ENCODE measurements at regions not wholly inside any gene's neighbourhood (a gene's known extent, or its start where the extent isn't known, plus 50 kb on each side); places are given as distances from the start of the nearest gene placed in this dataset.
A peak's percentile ranks its signal among the peaks of the same experiment; 100 is the strongest.

GRCh38 chr6:151179321-151179720, 60.4 kb upstream of the AKAP12 start:
- H4K20me1 ChIP-seq (ENCODE audit: insufficient read depth, low read length) = no peaks in the 10 kb centered on the region
- no peak overlapping the region for H3K4me3 ChIP-seq (replicated peaks in 1 of 3; ENCODE audit: insufficient read depth in 1 of 3, low read depth in 2 of 3, low read length in 3 of 3)
- H2AFZ ChIP-seq (ENCODE audit: low read length) = no peak overlapping the region
- ATAC-seq (no peak), FAIRE-seq (no peak), DNase-seq (ENCODE audit: low spot score) (no peak)
- no peak for TF ChIP-seq SMYD3 (CRISPR knock-in tag; IDR thresholded peaks at IDR 0.05)
- peak; percentile 42; the same call in 1 of the 2 replicates for TF ChIP-seq ATF7 (IDR thresholded peaks at IDR 0.05)
- no peak for TF ChIP-seq ATF7 (CRISPR knock-in tag; IDR thresholded peaks at IDR 0.05)
- H3K4me1 ChIP-seq (ENCODE audit: insufficient read depth, low read length) = peaks cover 13% of the 10 kb centered on the region; the same call in 1 of the 2 replicates
- intact Hi-C loops (cut with micrococcal nuclease; ENCODE audit: unreplicated experiment) (no loop called here), in situ Hi-C loops (cut with HindIII; ENCODE audit: extremely low pct_ligation_motif_present, low pct_unique_long_range_greater_than_20kb) (no loop called here)
- CTCF ChIA-PET (ENCODE audit: low intra/inter-chr PET ratio, low total read pairs) = no interaction called here
- H3K27me3 ChIP-seq (ENCODE audit: control insufficient read depth in 1 of 2, insufficient read depth in 2 of 2, low read length in 2 of 2) = peaks cover 0 to 3% of the 10 kb centered on the region in 2 experiments; a peak in 2 of 5 replicates
- BruUV-seq (replicated peaks) = no TSS peak
- 43% methylated on average over 2 of the region's 2 CpGs for WGBS (ENCODE audit: low lambda C conversion rate)
- no peak overlapping the region for H3K9ac ChIP-seq (ENCODE audit: insufficient read depth, low read depth, low read length)
- no peak overlapping the region for H3K27ac ChIP-seq (ENCODE audit: extremely low read length, insufficient read depth, low read length)
- no peaks in the 10 kb centered on the region for H3K79me2 ChIP-seq (ENCODE audit: insufficient read depth, low read length)
- POLR2A ChIA-PET = no interaction called here
- H3K9me3 ChIP-seq (ENCODE audit: low read length) = no peaks in the 10 kb centered on the region
- no peak overlapping the region for H3K4me2 ChIP-seq (ENCODE audit: low read depth, low read length)
- no peaks in the 10 kb centered on the region for H3K36me3 ChIP-seq (replicated peaks in 1 of 2; ENCODE audit: control insufficient read depth in 1 of 2, insufficient read depth in 2 of 2, low read length in 2 of 2)

DNA sequence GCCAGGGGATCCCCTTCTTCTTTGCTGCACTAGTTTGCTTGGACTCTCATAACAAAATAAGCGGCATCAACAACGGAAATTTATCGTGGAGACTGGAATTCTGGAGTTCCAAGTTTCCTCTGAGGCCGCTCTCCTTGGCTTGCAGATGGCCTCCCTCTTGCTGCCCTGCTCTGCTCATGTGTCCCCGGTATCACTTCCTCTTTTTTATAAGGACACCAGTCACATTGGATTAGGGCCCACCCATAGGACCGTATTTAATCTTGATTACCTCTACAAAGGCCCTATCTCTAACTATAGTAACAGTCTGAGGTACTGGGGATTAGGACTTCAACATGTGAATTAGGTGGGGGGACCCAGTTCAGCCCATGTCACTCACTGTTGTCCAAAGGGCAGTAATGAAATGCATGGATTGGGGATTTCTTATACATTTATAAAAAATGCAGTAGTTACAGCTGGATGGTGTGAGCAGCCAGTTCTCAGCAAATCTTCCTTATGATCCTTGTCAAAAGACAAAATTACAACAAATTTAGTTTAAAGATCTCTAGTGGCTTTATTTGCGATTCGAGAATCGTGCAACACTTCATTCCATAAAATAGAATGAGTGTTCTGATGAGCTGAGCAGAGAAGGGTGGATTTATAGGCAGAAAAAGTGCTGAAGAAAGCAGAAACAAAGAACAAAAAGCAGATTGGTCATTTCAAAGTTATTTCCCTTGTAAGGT, 59.3 kb upstream of the AKAP12 start:
- no TSS peak for BruUV-seq (replicated peaks)
- DNase-seq (ENCODE audit: low spot score) (no peak), FAIRE-seq (no peak), ATAC-seq (no peak)
- H3K4me2 ChIP-seq (ENCODE audit: low read depth, low read length) = peak overlapping the region; percentile 18; the same call in 1 of the 2 replicates
- no peaks in the 10 kb centered on the region for H3K36me3 ChIP-seq (replicated peaks in 1 of 2; ENCODE audit: control insufficient read depth in 1 of 2, insufficient read depth in 2 of 2, low read length in 2 of 2)
- peaks cover 13% of the 10 kb centered on the region; the same call in 1 of the 2 replicates for H3K4me1 ChIP-seq (ENCODE audit: insufficient read depth, low read length)
- H3K4me3 ChIP-seq (replicated peaks in 1 of 3; ENCODE audit: insufficient read depth in 1 of 3, low read depth in 2 of 3, low read length in 3 of 3) = no peak overlapping the region
- no peaks in the 10 kb centered on the region for H3K79me2 ChIP-seq (ENCODE audit: insufficient read depth, low read length)
- H3K9me3 ChIP-seq (ENCODE audit: low read length) = no peaks in the 10 kb centered on the region
- 78% methylated on average over 9 of the region's 9 CpGs for WGBS (ENCODE audit: low lambda C conversion rate)
- TF ChIP-seq MAFF (IDR thresholded peaks at IDR 0.05; ENCODE audit: low read depth, low read length) = peak; percentile 26; the same call in 1 of the 2 replicates
- no peak for TF ChIP-seq ZNF333 (CRISPR knock-in tag; IDR thresholded peaks at IDR 0.05; ENCODE audit: borderline replicate concordance)
- peak; percentile 37 to 51; a peak in 3 of 4 replicates for TF ChIP-seq MAFK (conservative IDR thresholded peaks at IDR 0.05 in 1 of 2, IDR thresholded peaks at IDR 0.05 in 1 of 2; ENCODE audit: low read length in 2 of 2)
- no peak overlapping the region for H3K9ac ChIP-seq (ENCODE audit: insufficient read depth, low read depth, low read length)
- peaks cover 0 to 3% of the 10 kb centered on the region in 2 experiments; a peak in 2 of 5 replicates for H3K27me3 ChIP-seq (ENCODE audit: control insufficient read depth in 1 of 2, insufficient read depth in 2 of 2, low read length in 2 of 2)
- in situ Hi-C loops (cut with HindIII; ENCODE audit: extremely low pct_ligation_motif_present, low pct_unique_long_range_greater_than_20kb) = no loop called here
- ChIA-PET CTCF (ENCODE audit: low intra/inter-chr PET ratio, low total read pairs) (no interaction called here), POLR2A (no interaction called here)
- no peaks in the 10 kb centered on the region for H4K20me1 ChIP-seq (ENCODE audit: insufficient read depth, low read length)
- H3K27ac ChIP-seq (ENCODE audit: extremely low read length, insufficient read depth, low read length) = no peak overlapping the region
- H2AFZ ChIP-seq (ENCODE audit: low read length) = no peak overlapping the region
- intact Hi-C loops (cut with micrococcal nuclease; ENCODE audit: unreplicated experiment) = no loop called here

All from HepG2 (cell line).